ENCODE measurements at regions not wholly inside any gene's neighbourhood (a gene's known extent, or its start where the extent isn't known, plus 50 kb on each side); places are given as distances from the start of the nearest gene placed in this dataset.

DNA sequence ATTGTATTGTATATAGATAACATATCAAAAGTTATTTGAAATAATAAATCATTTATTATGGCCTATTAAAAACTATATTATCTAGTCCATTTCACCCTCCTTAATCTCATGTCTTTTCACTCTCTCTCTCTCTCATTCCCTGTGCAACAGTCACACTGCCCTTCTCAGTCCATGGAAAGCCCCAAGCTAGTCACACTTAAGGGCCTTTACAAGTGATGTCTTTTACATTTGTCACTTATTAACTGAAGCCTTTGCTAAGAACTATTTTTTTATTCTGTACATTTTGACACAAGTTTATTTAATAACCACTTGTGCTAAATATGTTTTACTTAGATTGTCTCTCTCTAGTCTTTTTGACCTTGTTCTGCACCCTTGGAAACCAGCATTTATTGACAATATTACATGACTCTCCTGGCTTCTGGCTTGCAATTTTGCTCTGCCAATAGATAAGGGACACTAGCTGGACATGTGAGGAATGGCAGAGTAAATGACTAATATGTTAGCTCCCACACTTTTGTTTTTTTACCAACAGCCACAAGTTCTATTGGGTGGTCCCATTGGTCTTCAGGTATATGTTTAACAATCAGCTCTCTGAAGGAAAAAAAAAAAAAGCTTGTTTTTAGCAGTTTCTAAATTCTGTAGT, 706.8 kb upstream of the POT1 start:
- Histone ChIP-seq H3K27ac (no peak overlapping the region), H4K20me1 (ENCODE audit: insufficient read depth, poor library complexity, severe bottlenecking) (no peaks in the 10 kb centered on the region), H3K9me3 (ENCODE audit: low read depth) (no peaks in the 10 kb centered on the region), H3K9me2 (replicated peaks; ENCODE audit: insufficient read depth) (no peaks in the 10 kb centered on the region), H3K27me3 (no peaks in the 10 kb centered on the region), H3K4me2 (no peak overlapping the region), H3K4me3 (no peak overlapping the region), H3K79me2 (no peaks in the 10 kb centered on the region), H2AFZ (no peak overlapping the region), H3K4me1 (ENCODE audit: insufficient read depth) (no peaks in the 10 kb centered on the region), H3K36me3 (replicated peaks; ENCODE audit: insufficient read depth, low read depth) (no peaks in the 10 kb centered on the region)
- DNase-seq (ENCODE audit: low spot score), result no peak
- TF ChIP-seq CTCF (IDR thresholded peaks at IDR 0.05; ENCODE audit: poor library complexity) (no peak), EZH2 (IDR thresholded peaks at IDR 0.05; ENCODE audit: borderline replicate concordance) (no peak), EZH2phosphoT487 (IDR thresholded peaks at IDR 0.05; ENCODE audit: low read depth, severe bottlenecking, unreplicated experiment) (no peak)

DNA sequence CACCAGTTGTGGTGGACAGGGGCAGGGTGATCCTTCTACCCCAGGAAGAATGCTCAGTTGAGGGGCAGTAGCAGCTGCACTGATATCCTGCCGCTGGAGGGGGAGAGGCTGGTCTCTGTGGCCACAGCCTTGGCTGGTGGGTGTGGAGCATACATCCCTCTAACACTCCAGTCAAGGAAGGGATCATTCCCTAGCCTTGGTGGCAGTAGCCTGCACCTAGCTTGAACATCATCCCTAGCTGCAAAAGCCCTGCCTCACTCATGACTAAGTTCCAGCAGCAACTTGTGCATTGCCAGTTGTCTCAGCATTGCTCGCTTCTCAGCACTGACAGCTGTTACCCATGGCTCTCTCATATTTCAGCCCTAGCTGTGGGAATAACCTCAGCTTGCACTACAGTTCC, 688.9 kb upstream of the POT1 start:
- H3K36me3 ChIP-seq (replicated peaks; ENCODE audit: insufficient read depth, low read depth), result no peaks in the 10 kb centered on the region
- no peak for DNase-seq (ENCODE audit: low spot score)
- WGBS (ENCODE audit: low lambda C conversion rate, missing lambda C conversion rate), result 88% methylated on average over 2 of the region's 2 CpGs
- H3K9me3 ChIP-seq (ENCODE audit: low read depth), result no peaks in the 10 kb centered on the region
- H3K27me3 ChIP-seq, result no peaks in the 10 kb centered on the region
- no peaks in the 10 kb centered on the region for H3K9me2 ChIP-seq (replicated peaks; ENCODE audit: insufficient read depth)
- TF ChIP-seq EZH2phosphoT487 (IDR thresholded peaks at IDR 0.05; ENCODE audit: low read depth, severe bottlenecking, unreplicated experiment), result no peak
- TF ChIP-seq CTCF (IDR thresholded peaks at IDR 0.05; ENCODE audit: poor library complexity), result no peak
- no peak for TF ChIP-seq EZH2 (IDR thresholded peaks at IDR 0.05; ENCODE audit: borderline replicate concordance)
- no peak overlapping the region for H3K4me3 ChIP-seq
- no peak overlapping the region for H3K27ac ChIP-seq
- H3K4me2 ChIP-seq, result no peak overlapping the region
- no peak overlapping the region for H2AFZ ChIP-seq
- no peaks in the 10 kb centered on the region for H3K4me1 ChIP-seq (ENCODE audit: insufficient read depth)
- no peaks in the 10 kb centered on the region for H3K79me2 ChIP-seq
- H4K20me1 ChIP-seq (ENCODE audit: insufficient read depth, poor library complexity, severe bottlenecking), result peaks cover 4% of the 10 kb centered on the region

GRCh38 chr7:125611582-125611981, 682.0 kb upstream of the POT1 start:
- Histone ChIP-seq H3K36me3 (replicated peaks; ENCODE audit: insufficient read depth, low read depth) (no peaks in the 10 kb centered on the region), H3K4me2 (no peak overlapping the region), H3K9me2 (replicated peaks; ENCODE audit: insufficient read depth) (no peaks in the 10 kb centered on the region), H3K27me3 (no peaks in the 10 kb centered on the region), H3K4me3 (no peak overlapping the region), H4K20me1 (ENCODE audit: insufficient read depth, poor library complexity, severe bottlenecking) (peaks cover 4% of the 10 kb centered on the region), H3K9me3 (ENCODE audit: low read depth) (no peaks in the 10 kb centered on the region), H3K27ac (no peak overlapping the region), H3K4me1 (ENCODE audit: insufficient read depth) (no peaks in the 10 kb centered on the region), H2AFZ (no peak overlapping the region), H3K79me2 (no peaks in the 10 kb centered on the region)
- TF ChIP-seq EZH2phosphoT487 (IDR thresholded peaks at IDR 0.05; ENCODE audit: low read depth, severe bottlenecking, unreplicated experiment), result no peak
- no peak for TF ChIP-seq CTCF (IDR thresholded peaks at IDR 0.05; ENCODE audit: poor library complexity)
- no peak for TF ChIP-seq EZH2 (IDR thresholded peaks at IDR 0.05; ENCODE audit: borderline replicate concordance)
- no peak for DNase-seq (ENCODE audit: low spot score)

DNA sequence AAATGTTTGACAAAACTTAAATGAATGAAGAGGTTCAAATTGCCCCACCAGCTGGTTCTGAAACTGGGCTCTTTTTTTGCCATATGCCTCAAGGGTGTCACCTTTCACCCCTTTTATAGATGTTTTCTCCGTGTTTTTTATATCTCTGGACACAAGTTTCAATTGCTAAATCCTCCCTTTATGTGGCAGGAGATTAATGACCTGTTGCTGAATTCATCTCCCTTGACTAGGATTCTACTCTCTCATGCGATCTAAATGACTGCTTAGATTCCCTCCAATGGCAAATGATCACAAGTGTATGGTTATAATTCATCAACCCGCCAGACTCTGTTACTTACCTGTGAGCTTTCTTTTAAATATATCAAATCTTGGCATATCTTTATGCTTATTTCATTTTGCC, 677.0 kb upstream of the POT1 start:
- 79% methylated on average over 3 of the region's 3 CpGs for WGBS (ENCODE audit: low lambda C conversion rate, missing lambda C conversion rate)
- DNase-seq (ENCODE audit: low spot score), result no peak
- no peaks in the 10 kb centered on the region for H3K9me3 ChIP-seq (ENCODE audit: low read depth)
- H3K27ac ChIP-seq, result no peak overlapping the region
- H4K20me1 ChIP-seq (ENCODE audit: insufficient read depth, poor library complexity, severe bottlenecking), result no peaks in the 10 kb centered on the region
- H3K36me3 ChIP-seq (replicated peaks; ENCODE audit: insufficient read depth, low read depth), result no peaks in the 10 kb centered on the region
- H3K4me3 ChIP-seq, result no peak overlapping the region
- no peaks in the 10 kb centered on the region for H3K4me1 ChIP-seq (ENCODE audit: insufficient read depth)
- no peaks in the 10 kb centered on the region for H3K9me2 ChIP-seq (replicated peaks; ENCODE audit: insufficient read depth)
- H3K79me2 ChIP-seq, result no peaks in the 10 kb centered on the region
- H3K27me3 ChIP-seq, result no peaks in the 10 kb centered on the region
- TF ChIP-seq EZH2 (IDR thresholded peaks at IDR 0.05; ENCODE audit: borderline replicate concordance) (no peak), CTCF (IDR thresholded peaks at IDR 0.05; ENCODE audit: poor library complexity) (no peak), EZH2phosphoT487 (IDR thresholded peaks at IDR 0.05; ENCODE audit: low read depth, severe bottlenecking, unreplicated experiment) (no peak)
- H2AFZ ChIP-seq, result no peak overlapping the region
- no peak overlapping the region for H3K4me2 ChIP-seq

Data from hepatocyte (in vitro differentiated cells).